ENCODE measurements at regions not wholly inside any gene's neighbourhood (a gene's known extent, or its start where the extent isn't known, plus 50 kb on each side); places are given as distances from the start of the nearest gene placed in this dataset.

DNA sequence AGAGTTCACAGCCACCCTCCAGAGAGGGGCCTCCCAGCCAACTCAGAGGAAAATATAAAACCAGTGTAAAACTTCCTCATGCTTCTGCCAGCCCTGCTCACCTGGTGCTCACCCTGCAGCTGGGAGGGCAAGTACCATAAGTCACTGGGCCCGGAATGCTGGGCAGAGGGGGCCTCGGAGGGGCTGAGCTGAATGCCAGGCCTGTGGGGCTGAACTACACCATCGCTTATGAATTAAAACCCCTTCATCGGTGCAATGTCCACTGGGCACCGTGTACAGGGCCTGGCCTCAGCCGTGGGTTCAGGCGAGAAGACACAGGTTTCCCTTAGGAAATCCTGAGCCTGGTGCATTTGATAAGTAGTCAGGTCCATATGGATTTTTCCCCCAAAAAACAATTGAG is 828.6 kb downstream of the TBC1D22A start:
- Histone ChIP-seq H3K4me1 (ENCODE audit: insufficient read depth) (no peaks in the 10 kb centered on the region), H3K36me3 (ENCODE audit: insufficient read depth) (peaks cover 4% of the 10 kb centered on the region; the same call in 1 of the 2 replicates), H3K27ac (ENCODE audit: low read depth) (no peak overlapping the region), H3K27me3 (ENCODE audit: insufficient read depth) (no peaks in the 10 kb centered on the region), H3K4me3 (no peak overlapping the region), H3F3A (replicated peaks; ENCODE audit: low read depth) (no peaks in the 10 kb centered on the region), H2AFZ (no peak overlapping the region), H3K4me2 (no peak overlapping the region), H3K79me2 (replicated peaks; ENCODE audit: insufficient read depth) (no peaks in the 10 kb centered on the region), H3K9me2 (ENCODE audit: insufficient read depth) (no peaks in the 10 kb centered on the region), H4K20me1 (replicated peaks; ENCODE audit: insufficient read depth) (no peaks in the 10 kb centered on the region)
- ATAC-seq, result no peak
- Mint-ChIP-seq H3K36me3 (ENCODE audit: low read depth) (peaks cover 43% of the 10 kb centered on the region), H3K4me3 (no peak overlapping the region), H3K4me1 (no peaks in the 10 kb centered on the region), H3K27me3 (ENCODE audit: insufficient read depth, low read depth, poor library complexity) (peaks cover 8% of the 10 kb centered on the region), H3K27ac (no peak overlapping the region), H3K9me3 (peaks cover 96% of the 10 kb centered on the region)
- TF ChIP-seq POLR2AphosphoS5 (IDR thresholded peaks at IDR 0.05; ENCODE audit: low read depth) (no peak), NANOG (IDR thresholded peaks at IDR 0.05; ENCODE audit: borderline replicate concordance) (no peak), EZH2phosphoT487 (IDR thresholded peaks at IDR 0.05; ENCODE audit: unreplicated experiment) (no peak), CREB1 (CRISPR knock-in tag; IDR thresholded peaks at IDR 0.05; ENCODE audit: low read depth) (no peak), EZH2 (IDR thresholded peaks at IDR 0.05; ENCODE audit: low read depth, unreplicated experiment) (no peak), ZNF114 (CRISPR knock-in tag; IDR thresholded peaks at IDR 0.05) (no peak), JUNB (IDR thresholded peaks at IDR 0.05; ENCODE audit: unreplicated experiment) (no peak), STAT1 (IDR thresholded peaks at IDR 0.05; ENCODE audit: unreplicated experiment) (no peak), ZNF331 (CRISPR knock-in tag; IDR thresholded peaks at IDR 0.05; ENCODE audit: low read depth) (no peak)
- TF ChIP-seq, protein P1, sequence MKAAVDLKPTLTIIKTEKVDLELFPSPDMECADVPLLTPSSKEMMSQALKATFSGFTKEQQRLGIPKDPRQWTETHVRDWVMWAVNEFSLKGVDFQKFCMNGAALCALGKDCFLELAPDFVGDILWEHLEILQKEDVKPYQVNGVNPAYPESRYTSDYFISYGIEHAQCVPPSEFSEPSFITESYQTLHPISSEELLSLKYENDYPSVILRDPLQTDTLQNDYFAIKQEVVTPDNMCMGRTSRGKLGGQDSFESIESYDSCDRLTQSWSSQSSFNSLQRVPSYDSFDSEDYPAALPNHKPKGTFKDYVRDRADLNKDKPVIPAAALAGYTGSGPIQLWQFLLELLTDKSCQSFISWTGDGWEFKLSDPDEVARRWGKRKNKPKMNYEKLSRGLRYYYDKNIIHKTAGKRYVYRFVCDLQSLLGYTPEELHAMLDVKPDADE (IDR thresholded peaks at IDR 0.05), result no peak
- TF ChIP-seq, protein P2, sequence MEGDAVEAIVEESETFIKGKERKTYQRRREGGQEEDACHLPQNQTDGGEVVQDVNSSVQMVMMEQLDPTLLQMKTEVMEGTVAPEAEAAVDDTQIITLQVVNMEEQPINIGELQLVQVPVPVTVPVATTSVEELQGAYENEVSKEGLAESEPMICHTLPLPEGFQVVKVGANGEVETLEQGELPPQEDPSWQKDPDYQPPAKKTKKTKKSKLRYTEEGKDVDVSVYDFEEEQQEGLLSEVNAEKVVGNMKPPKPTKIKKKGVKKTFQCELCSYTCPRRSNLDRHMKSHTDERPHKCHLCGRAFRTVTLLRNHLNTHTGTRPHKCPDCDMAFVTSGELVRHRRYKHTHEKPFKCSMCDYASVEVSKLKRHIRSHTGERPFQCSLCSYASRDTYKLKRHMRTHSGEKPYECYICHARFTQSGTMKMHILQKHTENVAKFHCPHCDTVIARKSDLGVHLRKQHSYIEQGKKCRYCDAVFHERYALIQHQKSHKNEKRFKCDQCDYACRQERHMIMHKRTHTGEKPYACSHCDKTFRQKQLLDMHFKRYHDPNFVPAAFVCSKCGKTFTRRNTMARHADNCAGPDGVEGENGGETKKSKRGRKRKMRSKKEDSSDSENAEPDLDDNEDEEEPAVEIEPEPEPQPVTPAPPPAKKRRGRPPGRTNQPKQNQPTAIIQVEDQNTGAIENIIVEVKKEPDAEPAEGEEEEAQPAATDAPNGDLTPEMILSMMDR (conservative IDR thresholded peaks at IDR 0.05; ENCODE audit: low read depth in 2 of 2), result no peak
- TF ChIP-seq, protein P3, sequence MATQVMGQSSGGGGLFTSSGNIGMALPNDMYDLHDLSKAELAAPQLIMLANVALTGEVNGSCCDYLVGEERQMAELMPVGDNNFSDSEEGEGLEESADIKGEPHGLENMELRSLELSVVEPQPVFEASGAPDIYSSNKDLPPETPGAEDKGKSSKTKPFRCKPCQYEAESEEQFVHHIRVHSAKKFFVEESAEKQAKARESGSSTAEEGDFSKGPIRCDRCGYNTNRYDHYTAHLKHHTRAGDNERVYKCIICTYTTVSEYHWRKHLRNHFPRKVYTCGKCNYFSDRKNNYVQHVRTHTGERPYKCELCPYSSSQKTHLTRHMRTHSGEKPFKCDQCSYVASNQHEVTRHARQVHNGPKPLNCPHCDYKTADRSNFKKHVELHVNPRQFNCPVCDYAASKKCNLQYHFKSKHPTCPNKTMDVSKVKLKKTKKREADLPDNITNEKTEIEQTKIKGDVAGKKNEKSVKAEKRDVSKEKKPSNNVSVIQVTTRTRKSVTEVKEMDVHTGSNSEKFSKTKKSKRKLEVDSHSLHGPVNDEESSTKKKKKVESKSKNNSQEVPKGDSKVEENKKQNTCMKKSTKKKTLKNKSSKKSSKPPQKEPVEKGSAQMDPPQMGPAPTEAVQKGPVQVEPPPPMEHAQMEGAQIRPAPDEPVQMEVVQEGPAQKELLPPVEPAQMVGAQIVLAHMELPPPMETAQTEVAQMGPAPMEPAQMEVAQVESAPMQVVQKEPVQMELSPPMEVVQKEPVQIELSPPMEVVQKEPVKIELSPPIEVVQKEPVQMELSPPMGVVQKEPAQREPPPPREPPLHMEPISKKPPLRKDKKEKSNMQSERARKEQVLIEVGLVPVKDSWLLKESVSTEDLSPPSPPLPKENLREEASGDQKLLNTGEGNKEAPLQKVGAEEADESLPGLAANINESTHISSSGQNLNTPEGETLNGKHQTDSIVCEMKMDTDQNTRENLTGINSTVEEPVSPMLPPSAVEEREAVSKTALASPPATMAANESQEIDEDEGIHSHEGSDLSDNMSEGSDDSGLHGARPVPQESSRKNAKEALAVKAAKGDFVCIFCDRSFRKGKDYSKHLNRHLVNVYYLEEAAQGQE (IDR thresholded peaks at IDR 0.05; ENCODE audit: unreplicated experiment), result no peak
- TF ChIP-seq, protein P4, sequence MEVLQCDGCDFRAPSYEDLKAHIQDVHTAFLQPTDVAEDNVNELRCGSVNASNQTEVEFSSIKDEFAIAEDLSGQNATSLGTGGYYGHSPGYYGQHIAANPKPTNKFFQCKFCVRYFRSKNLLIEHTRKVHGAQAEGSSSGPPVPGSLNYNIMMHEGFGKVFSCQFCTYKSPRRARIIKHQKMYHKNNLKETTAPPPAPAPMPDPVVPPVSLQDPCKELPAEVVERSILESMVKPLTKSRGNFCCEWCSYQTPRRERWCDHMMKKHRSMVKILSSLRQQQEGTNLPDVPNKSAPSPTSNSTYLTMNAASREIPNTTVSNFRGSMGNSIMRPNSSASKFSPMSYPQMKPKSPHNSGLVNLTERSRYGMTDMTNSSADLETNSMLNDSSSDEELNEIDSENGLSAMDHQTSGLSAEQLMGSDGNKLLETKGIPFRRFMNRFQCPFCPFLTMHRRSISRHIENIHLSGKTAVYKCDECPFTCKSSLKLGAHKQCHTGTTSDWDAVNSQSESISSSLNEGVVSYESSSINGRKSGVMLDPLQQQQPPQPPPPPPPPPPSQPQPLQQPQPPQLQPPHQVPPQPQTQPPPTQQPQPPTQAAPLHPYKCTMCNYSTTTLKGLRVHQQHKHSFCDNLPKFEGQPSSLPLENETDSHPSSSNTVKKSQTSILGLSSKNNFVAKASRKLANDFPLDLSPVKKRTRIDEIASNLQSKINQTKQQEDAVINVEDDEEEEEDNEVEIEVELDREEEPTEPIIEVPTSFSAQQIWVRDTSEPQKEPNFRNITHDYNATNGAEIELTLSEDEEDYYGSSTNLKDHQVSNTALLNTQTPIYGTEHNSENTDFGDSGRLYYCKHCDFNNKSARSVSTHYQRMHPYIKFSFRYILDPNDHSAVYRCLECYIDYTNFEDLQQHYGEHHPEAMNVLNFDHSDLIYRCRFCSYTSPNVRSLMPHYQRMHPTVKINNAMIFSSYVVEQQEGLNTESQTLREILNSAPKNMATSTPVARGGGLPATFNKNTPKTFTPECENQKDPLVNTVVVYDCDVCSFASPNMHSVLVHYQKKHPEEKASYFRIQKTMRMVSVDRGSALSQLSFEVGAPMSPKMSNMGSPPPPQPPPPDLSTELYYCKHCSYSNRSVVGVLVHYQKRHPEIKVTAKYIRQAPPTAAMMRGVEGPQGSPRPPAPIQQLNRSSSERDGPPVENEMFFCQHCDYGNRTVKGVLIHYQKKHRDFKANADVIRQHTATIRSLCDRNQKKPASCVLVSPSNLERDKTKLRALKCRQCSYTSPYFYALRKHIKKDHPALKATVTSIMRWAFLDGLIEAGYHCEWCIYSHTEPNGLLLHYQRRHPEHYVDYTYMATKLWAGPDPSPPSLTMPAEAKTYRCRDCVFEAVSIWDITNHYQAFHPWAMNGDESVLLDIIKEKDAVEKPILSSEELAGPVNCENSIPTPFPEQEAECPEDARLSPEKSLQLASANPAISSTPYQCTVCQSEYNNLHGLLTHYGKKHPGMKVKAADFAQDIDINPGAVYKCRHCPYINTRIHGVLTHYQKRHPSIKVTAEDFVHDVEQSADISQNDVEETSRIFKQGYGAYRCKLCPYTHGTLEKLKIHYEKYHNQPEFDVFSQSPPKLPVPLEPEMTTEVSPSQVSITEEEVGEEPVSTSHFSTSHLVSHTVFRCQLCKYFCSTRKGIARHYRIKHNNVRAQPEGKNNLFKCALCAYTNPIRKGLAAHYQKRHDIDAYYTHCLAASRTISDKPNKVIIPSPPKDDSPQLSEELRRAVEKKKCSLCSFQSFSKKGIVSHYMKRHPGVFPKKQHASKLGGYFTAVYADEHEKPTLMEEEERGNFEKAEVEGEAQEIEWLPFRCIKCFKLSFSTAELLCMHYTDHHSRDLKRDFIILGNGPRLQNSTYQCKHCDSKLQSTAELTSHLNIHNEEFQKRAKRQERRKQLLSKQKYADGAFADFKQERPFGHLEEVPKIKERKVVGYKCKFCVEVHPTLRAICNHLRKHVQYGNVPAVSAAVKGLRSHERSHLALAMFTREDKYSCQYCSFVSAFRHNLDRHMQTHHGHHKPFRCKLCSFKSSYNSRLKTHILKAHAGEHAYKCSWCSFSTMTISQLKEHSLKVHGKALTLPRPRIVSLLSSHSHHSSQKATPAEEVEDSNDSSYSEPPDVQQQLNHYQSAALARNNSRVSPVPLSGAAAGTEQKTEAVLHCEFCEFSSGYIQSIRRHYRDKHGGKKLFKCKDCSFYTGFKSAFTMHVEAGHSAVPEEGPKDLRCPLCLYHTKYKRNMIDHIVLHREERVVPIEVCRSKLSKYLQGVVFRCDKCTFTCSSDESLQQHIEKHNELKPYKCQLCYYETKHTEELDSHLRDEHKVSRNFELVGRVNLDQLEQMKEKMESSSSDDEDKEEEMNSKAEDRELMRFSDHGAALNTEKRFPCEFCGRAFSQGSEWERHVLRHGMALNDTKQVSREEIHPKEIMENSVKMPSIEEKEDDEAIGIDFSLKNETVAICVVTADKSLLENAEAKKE (CRISPR knock-in tag; IDR thresholded peaks at IDR 0.05), result no peak
- no peak for DNase-seq (ENCODE audit: low spot score)

Measured in GM23338 (cell line).